OCI-M2 (cell line): ENCODE measurements at regions not wholly inside any gene's neighbourhood (a gene's known extent, or its start where the extent isn't known, plus 50 kb on each side); places are given as distances from the start of the nearest gene placed in this dataset.
"Not testable (repeated sequence)": the region's sequence is repeated elsewhere in the genome, so short reads cannot be mapped to it uniquely, and the experiment has no call there.

ENCODE experiments used
- DNase-seq: peaks from one replicate; lab custom pipeline; 2025; ENCODE audit not compliant: unreplicated experiment; lab: John Stamatoyannopoulos, UW

- DNase-seq: no peak
Observed at GRCh38 chr13:58597552-58597951, 966.0 kb downstream of the PCDH17 start.

DNA sequence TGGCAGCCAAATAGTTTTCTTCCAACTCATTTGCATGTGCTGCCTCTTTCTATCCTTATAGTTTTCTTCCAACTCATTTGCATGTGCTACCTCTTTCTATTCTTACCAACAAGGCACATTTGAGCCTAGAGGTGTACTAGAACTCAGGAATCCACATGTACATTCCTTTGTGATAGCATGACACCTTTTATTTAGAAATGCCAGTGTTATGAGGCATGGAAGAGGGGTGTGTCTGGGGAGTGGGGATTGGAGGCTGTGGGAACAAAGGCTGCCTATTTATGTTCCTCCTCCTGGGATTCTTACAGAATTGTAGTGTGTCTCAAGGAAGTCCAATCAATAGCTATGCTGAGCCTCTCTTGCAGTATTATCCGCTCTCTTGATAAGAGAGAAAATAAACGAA lies 966.7 kb downstream of the PCDH17 start:
- no peak for DNase-seq

- DNase-seq: no peak
Observed at GRCh38 chr13:58611117-58611516, 979.6 kb downstream of the PCDH17 start.

DNA sequence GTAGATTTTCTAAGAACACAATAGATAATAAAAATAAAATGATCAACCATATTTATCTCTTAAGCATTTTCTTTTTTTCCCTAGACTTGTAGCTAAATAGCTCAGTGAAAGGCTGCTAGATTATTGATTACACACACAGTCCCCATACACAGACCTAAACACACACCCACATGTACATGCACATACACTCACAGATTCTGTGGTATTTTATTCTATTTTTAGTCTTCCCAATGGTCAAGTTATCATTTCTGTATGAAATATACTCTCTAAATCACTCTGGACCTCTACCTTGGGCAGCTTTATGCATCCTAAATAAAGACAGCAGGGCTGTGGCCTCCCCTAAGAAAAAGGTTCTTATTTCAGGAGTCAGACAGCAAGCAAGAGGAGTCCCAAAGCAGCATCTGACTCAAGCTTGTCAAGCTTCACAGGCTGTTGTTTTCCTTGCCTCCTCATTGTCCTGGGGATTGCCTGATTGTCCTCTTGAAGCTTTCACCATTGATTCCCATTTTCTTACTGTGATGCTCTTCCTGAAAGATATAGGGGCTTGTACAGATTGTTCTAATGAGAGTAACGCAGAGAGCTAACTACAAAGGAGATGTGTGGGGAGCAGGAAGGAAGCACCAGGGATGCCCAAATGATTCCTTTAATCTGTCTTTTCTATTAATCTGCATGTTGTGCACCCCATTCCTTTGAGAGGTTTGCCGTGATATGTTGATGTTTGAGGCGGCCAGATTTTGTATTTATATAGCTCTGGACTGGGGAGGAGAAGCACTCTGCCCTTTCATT lies 986.5 kb downstream of the PCDH17 start:
- no peak for DNase-seq

- DNase-seq: no peak
Observed at GRCh38 chr13:58619396-58620113, 988.0 kb downstream of the PCDH17 start.

GRCh38 chr13:58620176-58620575 lies 988.6 kb downstream of the PCDH17 start:
- no peak for DNase-seq

DNA sequence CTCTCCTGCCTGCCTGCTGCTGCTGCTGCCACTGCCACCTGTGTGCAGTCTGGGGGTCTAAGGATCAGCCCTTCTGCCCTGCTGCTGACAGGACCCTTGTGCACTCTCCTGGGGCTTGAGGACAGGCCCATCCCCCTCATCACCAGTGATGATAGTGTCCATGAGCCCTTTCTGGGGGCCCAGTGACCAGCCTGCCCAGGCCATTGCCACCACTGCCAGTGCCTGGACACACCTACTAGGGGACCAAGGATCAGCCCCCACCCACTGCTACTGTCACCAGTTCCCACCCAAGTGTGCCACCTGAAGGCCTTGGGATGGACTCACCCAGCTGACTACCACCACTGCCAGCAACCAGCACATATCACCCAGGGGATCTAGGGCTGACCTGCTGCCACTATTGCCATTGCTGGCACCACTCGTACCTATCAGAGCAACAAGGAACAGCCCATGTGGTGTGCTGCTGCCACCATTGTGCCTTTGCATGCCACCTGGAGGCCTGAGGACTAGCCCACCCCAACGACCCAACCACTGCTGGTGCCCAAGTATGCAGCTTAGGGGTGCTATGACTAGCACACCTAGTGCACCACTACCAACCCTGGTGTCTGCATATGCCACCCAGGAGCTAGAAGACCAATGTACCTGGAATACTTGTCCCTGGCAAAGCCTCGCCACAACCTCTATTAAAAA lies 994.3 kb downstream of the PCDH17 start:
- no peak for DNase-seq

- DNase-seq: no peak
Observed at GRCh38 chr13:58630794-58631193, 999.2 kb downstream of the PCDH17 start.

- no peak for DNase-seq
Observed at GRCh38 chr13:58633226-58633625, 1001.7 kb downstream of the PCDH17 start.

DNA sequence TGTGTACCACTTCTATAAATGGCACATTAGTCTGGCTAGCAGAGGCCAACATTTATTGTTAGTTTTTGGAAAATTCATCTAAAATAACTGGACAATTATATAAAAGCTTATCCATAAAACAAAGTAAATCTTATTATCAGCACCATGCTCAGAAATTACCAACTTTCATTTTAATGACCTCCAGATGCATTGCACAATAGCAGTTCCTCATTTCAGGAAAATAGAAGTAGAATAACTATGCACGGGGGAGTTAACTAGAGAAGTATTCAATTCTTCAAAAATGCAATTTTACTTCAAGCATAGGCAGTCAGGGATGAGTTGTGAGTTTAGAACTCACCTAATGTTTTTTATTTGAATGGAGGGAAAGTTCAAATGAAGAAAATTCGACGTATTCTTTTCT lies 1023.5 kb downstream of the PCDH17 start:
- no peak for DNase-seq

GRCh38 chr13:58660826-58661225 lies 1029.3 kb downstream of the PCDH17 start:
- no peak for DNase-seq

DNA sequence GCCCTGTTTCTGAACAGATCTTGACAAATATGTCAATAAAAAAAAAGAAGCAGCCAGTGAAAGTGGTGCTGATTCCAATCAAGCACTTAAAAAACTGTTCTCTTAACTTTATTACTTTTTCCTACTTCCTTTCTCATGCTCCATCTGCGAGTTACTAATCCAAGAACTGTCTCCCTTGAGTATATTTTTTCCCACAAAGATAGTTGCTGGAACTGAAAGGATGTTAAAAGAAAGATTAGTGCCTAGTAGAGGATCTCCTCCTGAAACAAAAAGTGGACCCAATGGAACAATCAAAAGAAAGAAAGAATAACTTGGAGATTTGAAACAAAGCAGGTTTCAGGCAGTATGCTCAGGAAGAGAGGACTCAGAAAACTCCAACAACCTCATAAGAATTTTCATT lies 1034.8 kb downstream of the PCDH17 start:
- no peak for DNase-seq

GRCh38 chr13:58667096-58667495 lies 1035.6 kb downstream of the PCDH17 start:
- no peak for DNase-seq

DNA sequence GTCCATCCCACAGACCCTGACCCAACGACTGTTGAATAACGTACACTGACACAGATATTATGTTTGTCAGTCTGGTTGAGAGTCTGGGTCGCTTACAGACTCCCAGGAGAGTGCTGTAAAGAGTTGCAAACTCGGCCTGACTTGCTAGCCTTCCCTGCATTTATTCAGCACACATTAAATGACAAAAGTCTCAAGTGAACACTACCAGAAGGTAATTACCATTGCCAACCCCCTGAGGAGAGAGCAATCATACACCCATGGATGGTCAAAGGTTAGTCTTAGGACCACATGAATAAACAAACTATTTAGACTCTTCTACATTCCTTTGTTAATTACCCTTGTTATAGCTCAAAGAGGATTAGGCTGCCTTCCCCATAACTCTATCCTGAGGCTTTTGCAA lies 1048.6 kb downstream of the PCDH17 start:
- no peak for DNase-seq

- DNase-seq: no peak
Observed at GRCh38 chr13:58682616-58683015, 1051.1 kb downstream of the PCDH17 start.

DNA sequence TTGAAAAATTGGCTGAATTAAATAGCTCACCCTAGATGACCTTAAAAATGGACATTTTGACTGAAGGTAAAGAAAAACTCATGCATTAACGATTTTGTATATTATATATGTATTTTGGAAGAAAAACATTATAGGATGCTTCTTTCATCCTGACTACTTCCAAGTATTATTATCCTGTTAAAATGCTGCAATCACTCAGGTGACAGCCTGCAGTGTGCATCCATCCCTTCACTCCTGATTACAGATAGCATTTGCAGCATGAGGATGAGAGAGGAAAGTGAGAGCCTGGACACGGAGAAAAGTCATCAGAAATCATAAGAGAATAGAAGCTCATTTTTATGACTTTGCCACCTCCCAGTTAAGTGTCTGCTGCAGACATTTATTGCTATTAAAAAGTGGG lies 1055.6 kb downstream of the PCDH17 start:
- DNase-seq: no peak

- DNase-seq: no peak
Observed at GRCh38 chr13:58698531-58698930, 1067.0 kb downstream of the PCDH17 start.

DNA sequence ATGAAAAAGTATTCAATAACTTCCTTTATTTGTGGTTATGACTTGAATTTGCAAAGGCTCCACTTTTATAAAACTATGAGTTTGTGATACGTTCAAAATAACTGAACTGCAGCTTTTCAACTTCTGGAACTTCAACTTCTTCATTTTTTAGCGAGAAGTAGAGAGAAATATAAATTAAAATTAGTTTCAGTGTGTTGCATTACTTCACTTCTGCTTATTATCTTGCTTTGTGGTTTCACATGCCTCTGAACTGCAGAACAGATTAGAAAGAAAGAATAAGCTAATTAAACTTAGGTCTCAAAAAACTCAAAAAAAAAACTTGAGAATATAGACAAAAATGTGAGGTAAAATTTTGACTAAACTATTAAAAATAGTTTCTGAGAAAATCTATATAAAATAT lies 1073.4 kb downstream of the PCDH17 start:
- no peak for DNase-seq

GRCh38 chr13:58706421-58706820 lies 1074.9 kb downstream of the PCDH17 start:
- no peak for DNase-seq

- no peak for DNase-seq
Observed at GRCh38 chr13:58712191-58712590, 1080.6 kb downstream of the PCDH17 start.

DNA sequence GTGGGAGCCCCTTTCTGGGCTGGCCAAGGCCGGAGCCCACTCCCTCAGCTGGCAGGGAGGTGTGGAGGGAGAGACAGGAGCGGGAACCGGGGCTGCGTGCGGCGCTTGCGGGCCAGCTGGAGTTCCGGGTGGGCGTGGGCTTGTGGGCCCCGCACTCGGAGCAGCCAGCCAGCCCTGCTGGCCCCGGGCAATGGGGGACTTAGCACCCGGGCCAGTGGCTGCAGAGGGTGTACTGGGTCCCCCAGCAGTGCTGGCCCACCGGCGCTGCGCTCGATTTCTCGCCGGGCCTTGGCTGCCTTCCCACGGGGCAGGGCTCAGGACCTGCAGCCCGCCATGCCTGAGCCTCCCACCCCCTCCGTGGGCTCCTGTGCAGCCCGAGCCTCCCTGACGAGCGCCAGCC lies 1082.5 kb downstream of the PCDH17 start:
- not testable (repeated sequence) for DNase-seq

- DNase-seq: no peak
Observed at GRCh38 chr13:58721273-58721672, 1089.7 kb downstream of the PCDH17 start.
